NAMALWA (cell line): ENCODE measurements at regions not wholly inside any gene's neighbourhood (a gene's known extent, or its start where the extent isn't known, plus 50 kb on each side); places are given as distances from the start of the nearest gene placed in this dataset.
"Not testable (repeated sequence)": the region's sequence is repeated elsewhere in the genome, so short reads cannot be mapped to it uniquely, and the experiment has no call there.

Experiments
- DNase-seq: peaks from one replicate; pipeline ENCODE4 v3.0.0-alpha.2; 2015; ENCODE audit warnings: low spot score

DNA sequence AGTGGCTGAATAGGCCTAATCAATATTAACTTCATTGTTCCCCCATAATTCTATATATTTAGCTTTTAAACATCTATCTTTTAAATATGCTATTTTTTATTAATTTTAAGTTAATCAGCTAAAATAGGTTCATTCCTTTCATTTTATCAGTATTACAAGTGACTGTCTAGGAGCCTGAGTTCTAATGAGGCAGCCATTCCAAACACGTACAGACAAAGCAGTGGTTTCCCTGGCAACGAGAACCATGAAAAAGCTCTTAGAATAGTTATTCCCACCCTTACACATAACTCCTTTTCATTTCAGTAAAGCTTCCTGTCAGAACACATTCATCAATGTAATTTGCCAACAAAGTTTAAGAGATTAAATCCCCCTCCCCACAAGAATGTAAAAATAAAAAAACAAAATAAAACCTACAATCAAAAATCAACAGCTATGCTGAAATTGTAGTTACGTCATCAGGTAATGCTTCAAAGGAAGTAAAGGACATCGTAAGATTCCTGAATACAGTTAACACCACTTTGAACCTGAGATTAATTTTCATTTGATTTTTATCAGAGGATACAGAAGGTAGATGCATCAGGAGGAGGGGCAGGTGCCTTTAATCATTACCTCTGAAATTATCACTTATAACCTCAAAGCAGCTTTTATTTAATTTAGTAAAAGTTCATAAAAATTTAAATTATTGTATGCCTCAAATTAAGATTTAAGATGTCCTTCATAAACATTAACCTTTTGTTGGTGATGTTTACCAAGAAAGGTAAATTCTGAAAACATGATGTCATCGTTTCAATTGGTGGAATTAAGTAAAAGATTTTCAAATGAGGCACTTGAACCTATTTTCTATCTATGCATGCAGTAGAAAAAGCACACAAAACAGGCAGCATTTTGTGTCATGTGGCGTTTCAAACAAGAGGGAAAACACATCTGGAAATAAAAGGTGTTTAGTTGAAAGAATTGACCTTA, 967.2 kb upstream of the FOXG1 start:
- DNase-seq: not testable (repeated sequence)

- not testable (repeated sequence) for DNase-seq
Measured at GRCh38 chr14:27817746-27818430, 948.7 kb upstream of the FOXG1 start.

DNA sequence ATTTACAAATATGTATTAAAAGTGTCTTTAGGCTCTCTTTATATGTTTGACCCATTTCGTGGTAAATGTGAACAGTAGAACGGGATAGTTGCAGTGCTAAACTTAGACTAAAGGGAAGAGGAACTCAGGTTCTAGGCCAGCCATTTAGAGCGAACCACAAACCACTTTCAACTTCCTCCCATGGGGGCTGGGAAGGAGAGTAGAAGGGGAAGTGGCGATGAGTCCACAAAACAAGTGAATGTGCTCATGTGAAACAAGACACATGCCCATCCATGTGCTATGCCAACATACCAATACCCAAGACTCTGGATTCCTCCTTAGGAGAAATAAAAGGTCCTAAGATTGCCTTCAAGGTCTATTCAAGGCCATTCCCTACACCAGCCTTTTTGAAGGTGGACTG, 940.4 kb upstream of the FOXG1 start:
- DNase-seq: peak; percentile 9

DNA sequence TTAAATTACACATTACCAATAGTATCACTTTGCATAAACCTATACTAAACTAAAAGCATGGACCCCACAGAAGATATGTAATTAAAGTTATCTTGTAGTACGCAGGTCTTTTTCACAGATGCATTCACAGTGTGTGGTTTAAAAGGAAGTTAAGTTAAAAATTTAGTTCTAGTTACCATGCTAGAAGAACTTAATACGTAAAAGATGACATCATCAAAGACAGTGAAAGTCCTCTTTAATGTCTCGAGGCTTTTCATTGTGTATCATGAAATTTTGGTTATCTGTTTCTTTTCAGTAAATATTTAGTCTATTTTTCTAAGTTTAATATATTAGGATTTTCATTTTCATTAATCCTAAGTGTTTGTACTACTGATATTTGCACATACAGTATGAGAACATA, 934.6 kb upstream of the FOXG1 start:
- DNase-seq: not testable (repeated sequence)

- not testable (repeated sequence) for DNase-seq
Measured at GRCh38 chr14:27833001-27833400, 933.6 kb upstream of the FOXG1 start.

DNA sequence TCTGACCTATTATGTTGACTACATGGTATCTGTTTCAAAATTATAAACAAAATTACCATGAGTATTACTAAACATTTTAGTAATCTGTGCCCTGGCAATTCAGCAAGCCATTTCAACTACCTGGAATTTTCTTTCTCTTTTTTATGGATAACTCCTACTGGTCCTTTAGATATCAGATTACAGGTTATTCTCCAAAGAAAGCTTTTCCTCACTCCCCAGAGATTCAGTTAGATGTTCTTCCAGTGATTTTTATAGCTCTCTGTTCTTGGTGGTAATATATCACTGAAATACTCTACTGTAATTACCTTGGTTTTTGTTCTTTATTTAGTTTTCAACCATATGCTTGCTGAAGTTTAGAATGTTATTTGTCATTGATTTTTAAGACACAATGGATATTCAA, 930.2 kb upstream of the FOXG1 start:
- no peak for DNase-seq

GRCh38 chr14:27845241-27845850, 921.2 kb upstream of the FOXG1 start:
- no peak for DNase-seq

DNA sequence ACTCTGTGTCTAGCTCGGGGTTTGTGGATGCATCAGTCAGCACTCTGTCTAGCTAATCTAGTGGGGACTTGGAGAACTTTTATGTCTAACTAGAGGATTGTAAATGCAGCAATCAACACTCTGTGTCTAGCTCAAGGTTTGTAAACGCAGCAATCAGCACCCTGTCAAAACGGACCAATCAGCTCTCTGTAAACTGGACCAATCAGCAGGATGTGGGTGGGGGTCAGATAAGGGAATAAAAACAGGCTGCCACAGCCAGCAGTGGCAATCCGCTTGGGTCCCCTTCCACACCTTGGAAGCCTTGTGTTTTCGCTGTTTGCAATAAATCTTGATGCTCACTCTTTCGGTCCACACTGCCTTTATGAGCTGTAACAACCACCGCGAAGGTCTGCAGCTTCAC, 920.7 kb upstream of the FOXG1 start:
- DNase-seq: no peak

GRCh38 chr14:27847480-27847879, 919.1 kb upstream of the FOXG1 start:
- DNase-seq: not testable (repeated sequence)

DNA sequence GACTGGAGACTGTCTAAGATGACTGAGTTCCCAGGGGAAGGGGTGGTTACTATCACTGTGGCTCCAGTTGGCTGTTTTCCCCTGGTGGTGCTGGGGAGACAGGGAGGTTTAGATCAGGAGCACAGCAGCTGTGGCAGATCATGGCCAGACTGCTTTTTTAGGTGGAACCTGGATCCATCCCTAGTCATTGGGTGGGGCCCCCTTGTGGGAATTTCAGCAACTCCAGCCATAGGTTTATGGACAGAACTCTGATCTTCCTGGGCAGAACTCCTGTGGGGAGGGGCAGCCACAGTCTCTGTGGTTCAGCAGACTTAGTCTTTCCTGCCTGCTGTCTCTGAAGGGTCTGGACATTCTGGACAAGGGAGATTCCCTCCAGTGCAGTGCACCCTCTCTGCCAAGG, 917.4 kb upstream of the FOXG1 start:
- not testable (repeated sequence) for DNase-seq

GRCh38 chr14:27862684-27863083, 903.9 kb upstream of the FOXG1 start:
- no peak for DNase-seq

GRCh38 chr14:27863166-27863565, 903.4 kb upstream of the FOXG1 start:
- DNase-seq: no peak

DNA sequence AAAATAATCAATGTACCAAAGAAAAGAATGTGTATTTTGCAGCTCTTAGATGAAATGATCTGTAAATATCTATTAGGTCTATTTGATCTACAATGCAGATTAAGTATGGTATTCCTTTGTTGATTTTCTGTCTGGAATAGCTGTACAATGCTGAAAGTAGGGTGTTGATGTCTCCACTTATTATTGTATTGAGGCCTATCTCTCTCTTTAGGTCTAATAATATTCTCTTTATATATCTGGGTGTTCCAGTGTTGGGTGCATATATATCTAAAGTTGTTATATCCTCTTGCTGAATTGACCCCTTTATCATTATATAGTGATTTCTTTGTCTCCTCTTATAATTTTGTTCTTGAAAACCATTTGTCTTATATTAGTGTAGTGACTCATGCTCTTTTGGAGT, 885.5 kb upstream of the FOXG1 start:
- no peak for DNase-seq

DNA sequence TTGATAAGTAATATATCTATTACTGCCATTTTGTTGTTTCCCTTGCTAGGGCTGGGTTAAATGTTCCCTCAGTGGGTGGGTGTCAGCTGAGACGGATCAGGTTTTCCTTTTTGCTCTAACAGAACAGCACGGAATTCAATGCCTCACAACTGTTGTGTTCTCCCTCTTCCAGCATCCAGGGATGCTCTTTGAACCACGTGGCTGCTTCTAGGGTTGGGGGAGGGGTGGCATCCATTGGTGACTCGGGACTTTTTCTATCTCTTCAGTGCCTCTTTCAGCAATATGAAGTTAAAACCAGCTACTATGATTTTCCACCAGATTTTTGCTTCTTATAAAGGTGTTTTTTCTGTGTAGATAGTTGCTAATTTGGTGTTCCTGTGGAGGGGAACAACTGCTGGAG, 884.9 kb upstream of the FOXG1 start:
- DNase-seq: no peak

- DNase-seq: no peak
Measured at GRCh38 chr14:27886256-27886655, 880.3 kb upstream of the FOXG1 start.

- no peak for DNase-seq
Measured at GRCh38 chr14:27890259-27890658, 876.3 kb upstream of the FOXG1 start.

DNA sequence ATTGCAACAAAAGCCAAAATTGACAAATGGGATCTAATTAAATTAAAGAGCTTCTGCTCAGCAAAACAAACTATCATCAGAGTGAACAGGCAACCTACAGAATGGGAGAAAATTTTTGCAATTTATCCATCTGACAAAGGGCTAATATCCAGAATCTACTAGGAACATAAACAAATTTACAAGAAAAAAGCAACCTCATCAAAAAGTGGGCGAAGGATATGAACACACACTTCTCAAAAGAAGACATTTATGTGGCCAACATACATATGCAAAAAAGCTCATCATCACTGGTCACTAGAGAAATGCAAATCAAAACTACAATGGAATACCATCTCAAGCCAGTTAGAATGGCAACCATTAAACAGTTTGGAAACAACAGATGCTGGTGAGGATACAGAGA, 858.1 kb upstream of the FOXG1 start:
- not testable (repeated sequence) for DNase-seq

DNA sequence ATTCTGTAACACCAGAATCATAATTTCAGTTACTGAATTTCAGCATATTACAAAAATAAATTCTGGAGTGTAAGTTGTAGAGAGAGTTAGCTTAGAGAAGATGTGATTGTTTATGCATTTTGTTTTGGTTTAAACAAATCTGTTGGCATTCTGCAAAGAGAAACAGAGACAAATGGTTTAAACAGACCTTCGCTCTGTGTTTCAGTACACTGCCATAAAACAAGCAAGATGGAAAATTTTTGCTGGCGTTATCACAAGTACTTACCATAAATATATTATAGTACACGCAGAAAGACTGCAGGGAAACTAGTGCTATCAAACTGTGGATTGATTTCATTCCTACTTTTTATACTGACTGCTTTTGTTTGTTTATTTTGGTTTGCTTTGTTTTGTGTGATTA, 850.3 kb upstream of the FOXG1 start:
- DNase-seq: no peak

- no peak for DNase-seq
Measured at GRCh38 chr14:27917896-27918295, 848.7 kb upstream of the FOXG1 start.

DNA sequence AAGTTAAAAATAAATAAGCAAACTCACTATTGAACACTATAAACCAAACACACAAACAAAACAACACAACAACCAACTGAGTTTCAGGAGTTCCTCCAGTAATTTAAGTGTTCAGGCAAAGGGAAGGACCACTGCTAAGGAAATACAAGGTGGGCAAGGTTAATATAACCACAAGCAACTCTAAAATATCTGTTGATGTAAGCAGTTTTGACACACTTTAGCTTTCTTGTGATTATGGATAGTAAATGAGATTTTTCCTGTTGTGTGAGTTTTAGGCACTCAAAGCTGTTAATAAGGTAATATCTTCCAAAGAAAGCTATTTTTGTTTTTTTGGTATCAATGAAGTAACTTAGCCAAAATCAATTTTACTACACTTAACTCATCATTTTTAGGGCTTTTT, 839.1 kb upstream of the FOXG1 start:
- no peak for DNase-seq

DNA sequence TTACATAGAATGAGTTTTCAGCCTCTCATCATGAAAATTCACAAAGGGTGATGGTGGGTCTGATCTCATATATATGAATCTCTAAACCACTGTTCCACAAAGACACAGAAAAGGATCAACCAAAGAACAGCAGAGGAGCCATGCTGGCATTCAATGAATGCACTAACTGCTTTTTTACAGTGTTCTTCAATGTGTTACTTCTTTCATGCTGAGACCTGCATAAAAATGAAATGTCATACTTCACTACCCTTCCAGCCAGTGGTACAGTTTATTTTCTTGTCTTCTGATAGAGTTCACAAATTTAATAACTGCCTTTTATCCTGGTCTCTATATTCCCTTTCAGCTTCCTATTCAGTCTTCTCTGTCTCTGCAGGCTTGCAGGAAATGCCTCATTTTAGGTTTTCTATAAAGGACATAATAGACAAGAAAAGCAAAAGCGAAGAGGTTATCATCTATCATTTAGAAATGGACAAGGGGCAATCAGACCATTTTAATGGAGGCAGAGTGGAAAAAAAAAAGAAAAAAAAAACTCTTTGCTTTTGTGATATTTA, 836.7 kb upstream of the FOXG1 start:
- DNase-seq: no peak

GRCh38 chr14:27938392-27938791, 828.2 kb upstream of the FOXG1 start:
- DNase-seq: no peak

- DNase-seq: no peak
Measured at GRCh38 chr14:27945512-27945911, 821.1 kb upstream of the FOXG1 start.
